Osteocyte (in vitro differentiated cells): ENCODE measurements at regions not wholly inside any gene's neighbourhood (a gene's known extent, or its start where the extent isn't known, plus 50 kb on each side); places are given as distances from the start of the nearest gene placed in this dataset.

Experiments
- DNase-seq: peaks from one replicate; pipeline ENCODE4 v3.0.0; 2021; ENCODE audit warnings: mixed read lengths; ENCODE audit not compliant: unreplicated experiment; ENCODE audit errors: extremely low spot score
- H3K27ac Mint-ChIP-seq: one replicate; pipeline ENCODE4 v1.8.0; 2021; ENCODE audit warnings: mild to moderate bottlenecking, mixed read lengths; ENCODE audit not compliant: unreplicated experiment
- H3K27me3 Mint-ChIP-seq: one replicate; pipeline ENCODE4 v1.8.0; 2021; ENCODE audit warnings: mixed read lengths; ENCODE audit not compliant: unreplicated experiment
- H3K36me3 Mint-ChIP-seq: one replicate; pipeline ENCODE4 v1.8.0; 2021; ENCODE audit warnings: mixed read lengths; ENCODE audit not compliant: unreplicated experiment
- H3K4me1 Mint-ChIP-seq: one replicate; pipeline ENCODE4 v1.8.0; 2021; ENCODE audit warnings: mixed read lengths; ENCODE audit not compliant: unreplicated experiment
- H3K4me3 Mint-ChIP-seq: one replicate; pipeline ENCODE4 v1.8.0; 2021; ENCODE audit warnings: mild to moderate bottlenecking, moderate library complexity, mixed read lengths; ENCODE audit not compliant: unreplicated experiment
- H3K9me3 Mint-ChIP-seq: one replicate; pipeline ENCODE4 v1.8.0; 2021; ENCODE audit warnings: mixed read lengths; ENCODE audit not compliant: unreplicated experiment
- CTCF ChIP-seq: fragments of 200-600 bp; sonication (generic); IDR thresholded peaks from 2 replicates; pipeline ENCODE4 v1.5.0; 2021; ENCODE audit warnings: antibody characterized with exemption, mild to moderate bottlenecking, moderate library complexity

GRCh38 chr13:54927538-54927937, 1898.9 kb downstream of the OLFM4 start:
- DNase-seq: no peak
- Mint-ChIP-seq H3K9me3 (peaks cover 13% of the 10 kb centered on the region), H3K36me3 (no peaks in the 10 kb centered on the region), H3K27ac (no peak overlapping the region), H3K27me3 (no peaks in the 10 kb centered on the region), H3K4me3 (no peak overlapping the region), H3K4me1 (no peaks in the 10 kb centered on the region)
- TF ChIP-seq CTCF: no peak

- H3K4me1 Mint-ChIP-seq: no peaks in the 10 kb centered on the region
- no peaks in the 10 kb centered on the region for H3K27me3 Mint-ChIP-seq
- H3K4me3 Mint-ChIP-seq: no peak overlapping the region
- H3K27ac Mint-ChIP-seq: no peak overlapping the region
- H3K9me3 Mint-ChIP-seq: peaks cover 13% of the 10 kb centered on the region
- H3K36me3 Mint-ChIP-seq: no peaks in the 10 kb centered on the region
- TF ChIP-seq CTCF: no peak
- DNase-seq: no peak
Observed at GRCh38 chr13:54928071-54928470, 1899.5 kb downstream of the OLFM4 start.

- Mint-ChIP-seq H3K9me3 (peaks cover 28% of the 10 kb centered on the region), H3K4me1 (no peaks in the 10 kb centered on the region), H3K4me3 (no peak overlapping the region), H3K27me3 (no peaks in the 10 kb centered on the region), H3K27ac (no peak overlapping the region), H3K36me3 (no peaks in the 10 kb centered on the region)
- DNase-seq: no peak
- TF ChIP-seq CTCF: no peak
Observed at GRCh38 chr13:54934121-54934520, 1905.5 kb downstream of the OLFM4 start.

- no peak for DNase-seq
- Mint-ChIP-seq H3K27me3 (no peaks in the 10 kb centered on the region), H3K36me3 (no peaks in the 10 kb centered on the region), H3K27ac (no peak overlapping the region), H3K9me3 (peaks cover 4% of the 10 kb centered on the region), H3K4me3 (no peak overlapping the region), H3K4me1 (no peaks in the 10 kb centered on the region)
- TF ChIP-seq CTCF: no peak
Observed at GRCh38 chr13:54945973-54946372, 1917.4 kb downstream of the OLFM4 start.

- no peaks in the 10 kb centered on the region for H3K27me3 Mint-ChIP-seq
- no peak overlapping the region for H3K4me3 Mint-ChIP-seq
- H3K4me1 Mint-ChIP-seq: no peaks in the 10 kb centered on the region
- peaks cover 1% of the 10 kb centered on the region for H3K9me3 Mint-ChIP-seq
- no peaks in the 10 kb centered on the region for H3K36me3 Mint-ChIP-seq
- no peak for TF ChIP-seq CTCF
- no peak for DNase-seq
- H3K27ac Mint-ChIP-seq: no peak overlapping the region
Observed at GRCh38 chr13:54949735-54950134, 1921.1 kb downstream of the OLFM4 start.
